PC-3 (cell line): ENCODE measurements at regions not wholly inside any gene's neighbourhood (a gene's known extent, or its start where the extent isn't known, plus 50 kb on each side); places are given as distances from the start of the nearest gene placed in this dataset.

Source experiments
- ATAC-seq: fragments of 200-7000 bp; cut with Tn5 transposase; 2 replicates; pipeline ENCODE4 v1.9.1; 2020; ENCODE audit warnings: mild to moderate bottlenecking, moderate library complexity
- BruUV-seq: library from RNA; stranded (reverse); fragments of 400-500 nt; replicated peaks from 2 replicates; lab custom pipeline; 2021; lab: Mats Ljungman, UMichigan
- CTCF ChIA-PET: fragments of 300-600 bp; sonication (Branson Sonifier 250); formaldehyde crosslinking; loops from one replicate; lab custom pipeline; 2022; ENCODE audit warnings: antibody characterized with exemption; lab: Charles Lee
- POLR2A ChIA-PET: fragments of 300-600 bp; sonication (Branson Sonifier 250); formaldehyde crosslinking; loops from one replicate; lab custom pipeline; 2022; ENCODE audit warnings: antibody characterized with exemption; ENCODE audit not compliant: unreplicated experiment; lab: Charles Lee
- DNase-seq: peaks from one replicate; pipeline ENCODE4 v3.0.0-alpha.2; 2015
- H2AFZ ChIP-seq: fragments of 300-600 bp; sonication (generic); 2 replicates; pipeline ENCODE4 v1.6.0; 2016; ENCODE audit warnings: antibody characterized with exemption, low read length
- H3F3A ChIP-seq: fragments of 300-600 bp; sonication (generic); one replicate; pipeline ENCODE4 v1.6.0; 2017; ENCODE audit warnings: antibody characterized with exemption, low read length, control low read depth, mild to moderate bottlenecking; ENCODE audit not compliant: unreplicated experiment
- H3K27ac ChIP-seq: fragments of 300-600 bp; sonication (generic); 2 replicates; pipeline ENCODE4 v1.5.1; 2016; ENCODE audit warnings: mild to moderate bottlenecking, low read length
- H3K27me3 ChIP-seq: fragments of 300-600 bp; sonication (generic); 2 replicates; pipeline ENCODE4 v1.6.1; 2016; ENCODE audit warnings: low read length, mixed read lengths
- H3K36me3 ChIP-seq: fragments of 300-600 bp; sonication (generic); 2 replicates; pipeline ENCODE4 v1.6.1; 2016; ENCODE audit warnings: low read depth, mixed run types, low read length, mixed read lengths
- H3K4me1 ChIP-seq: fragments of 300-600 bp; sonication (generic); 2 replicates; pipeline ENCODE4 v1.5.1; 2016; ENCODE audit warnings: low read length; ENCODE audit not compliant: insufficient read depth
- H3K4me2 ChIP-seq: fragments of 300-600 bp; sonication (generic); 2 replicates; pipeline ENCODE4 v1.6.0; 2016; ENCODE audit warnings: low read length
- H3K4me3 ChIP-seq: fragments of 300-600 bp; sonication (generic); 2 replicates; pipeline ENCODE4 v1.5.1; 2016; ENCODE audit warnings: mild to moderate bottlenecking, low read length, mixed read lengths
- H3K79me2 ChIP-seq: fragments of 300-600 bp; sonication (generic); 2 replicates; pipeline ENCODE4 v1.6.1; 2017; ENCODE audit warnings: low read length, mixed read lengths
- H3K9ac ChIP-seq: fragments of 300-600 bp; sonication (generic); 2 replicates; pipeline ENCODE4 v1.6.0; 2016; ENCODE audit warnings: mild to moderate bottlenecking, low read length
- H3K9me2 ChIP-seq: fragments of 300-600 bp; sonication (generic); replicated peaks from 2 replicates; pipeline ENCODE4 v1.6.1; 2016; ENCODE audit warnings: mixed run types, low read length, mixed read lengths
- H3K9me3 ChIP-seq: fragments of 300-600 bp; sonication (generic); 2 replicates; pipeline ENCODE4 v1.6.1; 2016; ENCODE audit warnings: low read length, mixed read lengths
- H4K20me1 ChIP-seq: fragments of 300-600 bp; sonication (generic); 2 replicates; pipeline ENCODE4 v1.6.1; 2016; ENCODE audit warnings: low read length, mixed read lengths
- EZH2 ChIP-seq: fragments of 300-600 bp; sonication (generic); IDR thresholded peaks from one replicate; pipeline ENCODE4 v1.6.1; 2017; ENCODE audit warnings: antibody characterized with exemption, mild to moderate bottlenecking, low read length; ENCODE audit not compliant: unreplicated experiment
- EZH2phosphoT487 ChIP-seq: fragments of 300-600 bp; sonication (generic); IDR thresholded peaks from 2 replicates; pipeline ENCODE4 v1.6.1; 2018; ENCODE audit warnings: mild to moderate bottlenecking, antibody characterized with exemption, low read length, borderline replicate concordance
- intact Hi-C: fragments of 100-400 bp; cut with micrococcal nuclease; formaldehyde crosslinking; loops from 2 replicates; pipeline ENCODE4 v1.9.0; 2023
- TF ChIP-seq, protein P1 (sequence below): fragments of 300-600 bp; sonication (generic); conservative IDR thresholded peaks from 2 replicates; pipeline ENCODE4 v1.5.1; 2017; ENCODE audit warnings: antibody characterized with exemption, low read depth, mild to moderate bottlenecking, low read length

DNA sequence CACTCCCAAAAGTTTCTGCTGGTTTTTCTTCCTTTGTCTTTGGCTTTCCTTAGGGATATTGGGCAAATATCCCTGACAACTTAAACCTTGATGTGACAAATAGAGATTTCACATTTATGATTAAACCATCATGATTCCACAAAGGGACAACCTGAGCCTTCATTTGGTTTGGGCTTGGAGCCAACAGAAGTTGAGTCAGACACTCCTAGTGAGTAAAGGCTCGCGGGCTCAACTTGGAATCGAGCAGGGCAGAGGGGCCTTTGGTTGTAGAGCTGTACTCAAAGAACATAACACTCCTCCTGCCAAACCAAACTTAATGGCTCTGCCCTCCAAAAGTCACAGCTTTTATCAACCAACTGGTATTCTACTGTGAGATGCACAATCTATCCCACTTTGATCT, 290.2 kb upstream of the MAP3K1 start:
- peak overlapping the region; percentile 41 for H3K27ac ChIP-seq
- no peak overlapping the region for H3K9ac ChIP-seq
- H3K4me1 ChIP-seq: peaks cover 31% of the 10 kb centered on the region
- no peaks in the 10 kb centered on the region for H3K79me2 ChIP-seq
- no peaks in the 10 kb centered on the region for H3K9me2 ChIP-seq
- POLR2A ChIA-PET: no interaction called here
- H3K27me3 ChIP-seq: no peaks in the 10 kb centered on the region
- H3K36me3 ChIP-seq: no peaks in the 10 kb centered on the region
- ATAC-seq (peak; percentile 64), DNase-seq (peak; percentile 87)
- H3K4me2 ChIP-seq: peak overlapping the region; percentile 31
- CTCF ChIA-PET: no interaction called here
- H3K4me3 ChIP-seq: no peak overlapping the region
- H4K20me1 ChIP-seq: no peaks in the 10 kb centered on the region
- BruUV-seq: no TSS peak
- H2AFZ ChIP-seq: no peak overlapping the region
- intact Hi-C loops: no loop called here
- TF ChIP-seq, protein P1, sequence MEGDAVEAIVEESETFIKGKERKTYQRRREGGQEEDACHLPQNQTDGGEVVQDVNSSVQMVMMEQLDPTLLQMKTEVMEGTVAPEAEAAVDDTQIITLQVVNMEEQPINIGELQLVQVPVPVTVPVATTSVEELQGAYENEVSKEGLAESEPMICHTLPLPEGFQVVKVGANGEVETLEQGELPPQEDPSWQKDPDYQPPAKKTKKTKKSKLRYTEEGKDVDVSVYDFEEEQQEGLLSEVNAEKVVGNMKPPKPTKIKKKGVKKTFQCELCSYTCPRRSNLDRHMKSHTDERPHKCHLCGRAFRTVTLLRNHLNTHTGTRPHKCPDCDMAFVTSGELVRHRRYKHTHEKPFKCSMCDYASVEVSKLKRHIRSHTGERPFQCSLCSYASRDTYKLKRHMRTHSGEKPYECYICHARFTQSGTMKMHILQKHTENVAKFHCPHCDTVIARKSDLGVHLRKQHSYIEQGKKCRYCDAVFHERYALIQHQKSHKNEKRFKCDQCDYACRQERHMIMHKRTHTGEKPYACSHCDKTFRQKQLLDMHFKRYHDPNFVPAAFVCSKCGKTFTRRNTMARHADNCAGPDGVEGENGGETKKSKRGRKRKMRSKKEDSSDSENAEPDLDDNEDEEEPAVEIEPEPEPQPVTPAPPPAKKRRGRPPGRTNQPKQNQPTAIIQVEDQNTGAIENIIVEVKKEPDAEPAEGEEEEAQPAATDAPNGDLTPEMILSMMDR: no peak
- TF ChIP-seq EZH2: no peak
- TF ChIP-seq EZH2phosphoT487: no peak
- no peaks in the 10 kb centered on the region for H3F3A ChIP-seq
- no peaks in the 10 kb centered on the region for H3K9me3 ChIP-seq

DNA sequence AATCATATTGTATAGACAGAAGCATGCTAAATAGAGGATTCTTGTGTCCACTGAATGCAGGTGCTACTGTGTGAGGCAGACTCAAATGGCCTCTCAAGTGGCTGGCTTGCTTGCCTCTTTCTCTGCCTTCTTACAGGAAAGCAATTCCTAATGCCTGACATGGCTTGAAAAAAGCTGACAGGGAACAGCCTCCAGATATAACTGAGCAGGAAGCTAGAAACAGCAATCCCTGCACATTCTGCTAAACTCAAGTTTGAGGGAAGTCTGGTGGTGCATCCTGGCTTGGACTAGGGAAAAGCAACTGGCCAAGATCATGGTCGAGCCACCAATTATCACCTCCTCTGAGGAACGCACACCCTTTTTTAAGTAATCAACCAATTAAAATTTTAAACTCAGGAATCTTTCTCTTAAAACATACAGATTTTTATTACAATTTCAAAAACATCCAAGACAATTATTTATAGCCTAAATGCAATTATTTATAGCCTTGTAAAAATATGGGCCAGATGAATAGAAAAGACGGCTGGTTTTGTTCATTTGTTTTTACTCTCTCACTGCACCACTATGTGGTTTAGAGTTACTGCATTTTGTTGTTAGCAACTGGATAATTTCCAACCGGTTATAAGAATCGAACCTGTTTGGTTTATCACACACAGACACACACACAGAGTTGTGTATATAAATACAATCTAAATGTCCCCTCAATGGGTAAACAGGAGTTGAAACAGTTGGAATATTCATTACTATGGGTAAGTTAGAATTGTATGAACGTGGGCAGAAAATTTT, 290.9 kb upstream of the ANKRD55 start:
- TF ChIP-seq EZH2 (no peak), EZH2phosphoT487 (no peak)
- TF ChIP-seq, protein P1: no peak
- ChIA-PET POLR2A (no interaction called here), CTCF (interaction anchor here (0.5 kb wide), 1 partner anchor 650 kb away, joined by 3 read pairs; the partner anchor contains the start of gene GPBP1)
- Histone ChIP-seq H3K9ac (no peak overlapping the region), H4K20me1 (no peaks in the 10 kb centered on the region), H3K79me2 (no peaks in the 10 kb centered on the region), H3F3A (no peaks in the 10 kb centered on the region), H2AFZ (no peak overlapping the region), H3K27me3 (no peaks in the 10 kb centered on the region), H3K4me1 (peaks cover 31% of the 10 kb centered on the region), H3K9me3 (no peaks in the 10 kb centered on the region), H3K4me2 (no peak overlapping the region), H3K27ac (peak overlapping the region; percentile 41), H3K36me3 (no peaks in the 10 kb centered on the region), H3K9me2 (no peaks in the 10 kb centered on the region), H3K4me3 (no peak overlapping the region)
- intact Hi-C loops: no loop called here
- DNase-seq (peak; percentile 5), ATAC-seq (no peak)
- BruUV-seq: no TSS peak

DNA sequence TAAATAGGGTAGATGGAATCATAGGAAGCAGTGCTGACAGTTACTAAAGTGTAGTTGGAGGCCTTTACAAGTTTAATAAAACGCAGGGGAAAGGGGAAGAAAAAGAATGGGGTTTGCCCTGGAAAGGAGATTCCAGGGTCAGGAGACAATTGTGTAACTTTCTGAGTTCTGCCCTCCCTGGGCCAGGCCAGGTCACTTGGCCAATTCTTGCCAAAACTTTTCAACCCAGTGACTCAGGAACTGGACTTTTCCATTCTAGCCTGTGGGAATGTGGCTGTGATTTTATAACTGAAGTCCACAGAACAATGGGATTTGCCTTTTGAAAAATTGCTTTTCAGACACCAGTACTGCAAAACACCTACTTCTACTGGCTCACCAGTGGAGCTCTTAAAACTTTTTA, 289.8 kb upstream of the ANKRD55 start:
- Histone ChIP-seq H3K36me3 (no peaks in the 10 kb centered on the region), H4K20me1 (no peaks in the 10 kb centered on the region), H3K9me2 (no peaks in the 10 kb centered on the region), H3K27me3 (no peaks in the 10 kb centered on the region), H3K4me3 (no peak overlapping the region), H2AFZ (no peak overlapping the region), H3K9ac (no peak overlapping the region), H3F3A (no peaks in the 10 kb centered on the region), H3K4me1 (peaks cover 31% of the 10 kb centered on the region), H3K4me2 (no peak overlapping the region), H3K9me3 (no peaks in the 10 kb centered on the region), H3K27ac (no peak overlapping the region), H3K79me2 (no peaks in the 10 kb centered on the region)
- BruUV-seq: no TSS peak
- DNase-seq (peak; percentile 24), ATAC-seq (no peak)
- intact Hi-C loops: no loop called here
- TF ChIP-seq, protein P1: no peak
- TF ChIP-seq EZH2 (no peak), EZH2phosphoT487 (no peak)
- ChIA-PET CTCF (no interaction called here), POLR2A (no interaction called here)
